Panc1 (cell line): ENCODE measurements at regions not wholly inside any gene's neighbourhood (a gene's known extent, or its start where the extent isn't known, plus 50 kb on each side); places are given as distances from the start of the nearest gene placed in this dataset.

ENCODE experiments used
- ATAC-seq: fragments of 200-7000 bp; cut with Tn5 transposase; 2 replicates; pipeline ENCODE4 v1.9.1; 2020; ENCODE audit warnings: mild to moderate bottlenecking, moderate library complexity
- BruUV-seq: library from RNA; stranded (reverse); fragments of 400-500 nt; replicated peaks from 2 replicates; lab custom pipeline; 2021; lab: Mats Ljungman, UMichigan
- CTCF ChIA-PET: fragments of 300-600 bp; sonication (Branson Sonifier 250); formaldehyde crosslinking; loops from one replicate; lab custom pipeline; 2022; ENCODE audit warnings: antibody characterized with exemption; lab: Charles Lee
- POLR2A ChIA-PET: fragments of 300-600 bp; sonication (Branson Sonifier 250); formaldehyde crosslinking; loops from one replicate; lab custom pipeline; 2022; ENCODE audit warnings: antibody characterized with exemption; lab: Charles Lee
- DNase-seq: peaks from one replicate; pipeline ENCODE4 v3.0.0-alpha.2; 2010; ENCODE audit warnings: low read depth, low spot score
- H3K27ac ChIP-seq: 2 replicates; pipeline ENCODE4 v1.5.1; 2011; ENCODE audit warnings: mild to moderate bottlenecking, low read length, inconsistent platforms
- H3K27me3 ChIP-seq: fragments of 200-500 bp; sonication (Bioruptor generic); 2 replicates; pipeline ENCODE4 v1.6.0; 2014; ENCODE audit warnings: low read length, inconsistent platforms; ENCODE audit not compliant: control insufficient read depth, insufficient read depth
- H3K36me3 ChIP-seq: fragments of 200-500 bp; sonication (Bioruptor generic); 2 replicates; pipeline ENCODE4 v1.5.1; 2014; ENCODE audit warnings: inconsistent platforms, mild to moderate bottlenecking, low read length, moderate library complexity; ENCODE audit not compliant: control insufficient read depth, insufficient read depth
- H3K4me1 ChIP-seq: 2 replicates; pipeline ENCODE4 v1.5.1; 2011; ENCODE audit warnings: inconsistent platforms, mild to moderate bottlenecking, low read length, moderate library complexity; ENCODE audit not compliant: control insufficient read depth, insufficient read depth
- H3K4me3 ChIP-seq, 2 experiments: 2 replicates each; pipeline ENCODE4 v1.5.1; 2011 to 2012; ENCODE audit warnings: low read depth in 2 of 2, low read length in 2 of 2, mild to moderate bottlenecking in 2 of 2, inconsistent platforms in 1 of 2, moderate library complexity in 1 of 2
- H3K9me3 ChIP-seq: fragments of 200-500 bp; sonication (Bioruptor generic); 2 replicates; pipeline ENCODE4 v1.5.1; 2014; ENCODE audit warnings: low read depth, mild to moderate bottlenecking, inconsistent platforms, low read length, moderate library complexity; ENCODE audit not compliant: control insufficient read depth, insufficient read depth
- POLR2AphosphoS5 ChIP-seq: IDR thresholded peaks from 2 replicates; pipeline ENCODE4 v1.6.1; 2012; ENCODE audit warnings: mild to moderate bottlenecking, low read depth, low read length, moderate library complexity
- REST ChIP-seq, 2 experiments: IDR thresholded peaks; 2 replicates each; pipeline ENCODE4 v1.6.1; 2011 to 2012; ENCODE audit warnings: low read depth in 2 of 2, control low read depth in 1 of 2, low read length in 1 of 2, mild to moderate bottlenecking in 1 of 2, moderate library complexity in 1 of 2; ENCODE audit not compliant: insufficient read depth in 1 of 2
- SIN3A ChIP-seq: IDR thresholded peaks from 2 replicates; pipeline ENCODE4 v1.6.1; 2012; ENCODE audit warnings: low read depth, mild to moderate bottlenecking, low read length, moderate library complexity, borderline replicate concordance; ENCODE audit not compliant: insufficient read depth
- TCF7L2 ChIP-seq: IDR thresholded peaks from 2 replicates; pipeline ENCODE4 v1.6.1; 2011; ENCODE audit warnings: mild to moderate bottlenecking, low read depth, low read length, inconsistent platforms
- in situ Hi-C: cut with HindIII; loops from 2 replicates; pipeline ENCODE4 v1.10.0; 2016; ENCODE audit warnings: low sequenced_read_pairs, low pct_unique_long_range_greater_than_20kb
- intact Hi-C: fragments of 100-400 bp; cut with micrococcal nuclease; formaldehyde crosslinking; loops from one replicate; pipeline ENCODE4 v1.10.0; 2022; ENCODE audit not compliant: unreplicated experiment
- TF ChIP-seq, protein P1 (sequence below): fragments of 450-650 bp; IDR thresholded peaks from 2 replicates; pipeline ENCODE4 v1.5.1; 2017; ENCODE audit warnings: mild to moderate bottlenecking

GRCh38 chr2:128986026-128986715, 667.5 kb upstream of the HS6ST1 start:
- no TSS peak for BruUV-seq
- DNase-seq (no peak), ATAC-seq (no peak)
- POLR2A ChIA-PET = no interaction called here
- H3K27ac ChIP-seq = no peak overlapping the region
- 0 out of 2 replicates have a peak, but pooled peaks cover 2% of the 10 kb centered on the region for H3K27me3 ChIP-seq
- no peak overlapping the region for H3K4me3 ChIP-seq
- H3K36me3 ChIP-seq = no peaks in the 10 kb centered on the region
- in situ Hi-C loops = no loop called here
- intact Hi-C loops = no loop called here
- no peaks in the 10 kb centered on the region for H3K9me3 ChIP-seq
- no peaks in the 10 kb centered on the region for H3K4me1 ChIP-seq
- no peak for TF ChIP-seq REST (IDR thresholded peaks at IDR 0.05; ENCODE audit: insufficient read depth in 1 of 2, low read depth in 2 of 2, low read length in 1 of 2)
- CTCF ChIA-PET = no interaction called here

DNA sequence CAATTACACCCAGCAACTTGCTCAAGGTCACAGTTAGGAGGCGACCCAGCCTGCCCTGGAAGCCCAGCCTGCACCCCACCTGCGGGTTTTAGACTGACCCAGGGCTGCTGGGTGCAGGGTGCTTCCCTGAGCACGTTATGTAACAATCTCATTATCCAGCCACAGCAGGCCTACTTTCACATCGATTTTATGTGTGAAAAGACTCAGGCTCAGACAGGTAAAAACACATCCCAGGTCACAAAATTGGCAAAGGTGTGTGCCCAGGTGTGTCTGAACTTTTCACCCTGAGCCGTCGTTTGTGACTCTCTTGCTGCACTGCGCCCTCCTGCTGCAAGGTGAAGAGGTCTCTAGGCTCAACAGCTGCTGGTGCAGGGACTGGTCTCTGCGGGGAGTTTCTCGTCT, 668.2 kb upstream of the HS6ST1 start:
- Histone ChIP-seq H3K4me1 (no peaks in the 10 kb centered on the region), H3K4me3 (no peak overlapping the region), H3K9me3 (no peaks in the 10 kb centered on the region), H3K36me3 (no peaks in the 10 kb centered on the region), H3K27me3 (0 out of 2 replicates have a peak, but pooled peaks cover 2% of the 10 kb centered on the region), H3K27ac (no peak overlapping the region)
- no TSS peak for BruUV-seq
- DNase-seq = no peak
- TF ChIP-seq, protein P1, sequence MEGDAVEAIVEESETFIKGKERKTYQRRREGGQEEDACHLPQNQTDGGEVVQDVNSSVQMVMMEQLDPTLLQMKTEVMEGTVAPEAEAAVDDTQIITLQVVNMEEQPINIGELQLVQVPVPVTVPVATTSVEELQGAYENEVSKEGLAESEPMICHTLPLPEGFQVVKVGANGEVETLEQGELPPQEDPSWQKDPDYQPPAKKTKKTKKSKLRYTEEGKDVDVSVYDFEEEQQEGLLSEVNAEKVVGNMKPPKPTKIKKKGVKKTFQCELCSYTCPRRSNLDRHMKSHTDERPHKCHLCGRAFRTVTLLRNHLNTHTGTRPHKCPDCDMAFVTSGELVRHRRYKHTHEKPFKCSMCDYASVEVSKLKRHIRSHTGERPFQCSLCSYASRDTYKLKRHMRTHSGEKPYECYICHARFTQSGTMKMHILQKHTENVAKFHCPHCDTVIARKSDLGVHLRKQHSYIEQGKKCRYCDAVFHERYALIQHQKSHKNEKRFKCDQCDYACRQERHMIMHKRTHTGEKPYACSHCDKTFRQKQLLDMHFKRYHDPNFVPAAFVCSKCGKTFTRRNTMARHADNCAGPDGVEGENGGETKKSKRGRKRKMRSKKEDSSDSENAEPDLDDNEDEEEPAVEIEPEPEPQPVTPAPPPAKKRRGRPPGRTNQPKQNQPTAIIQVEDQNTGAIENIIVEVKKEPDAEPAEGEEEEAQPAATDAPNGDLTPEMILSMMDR = no peak
- TF ChIP-seq SIN3A (no peak), TCF7L2 (no peak), REST (IDR thresholded peaks at IDR 0.05; ENCODE audit: insufficient read depth in 1 of 2, low read depth in 2 of 2, low read length in 1 of 2) (no peak), POLR2AphosphoS5 (no peak)
- ATAC-seq = no peak
- intact Hi-C loops (no loop called here), in situ Hi-C loops (no loop called here)
- ChIA-PET POLR2A (no interaction called here), CTCF (no interaction called here)
